ENCODE measurements at regions not wholly inside any gene's neighbourhood (a gene's known extent, or its start where the extent isn't known, plus 50 kb on each side); places are given as distances from the start of the nearest gene placed in this dataset.

DNA sequence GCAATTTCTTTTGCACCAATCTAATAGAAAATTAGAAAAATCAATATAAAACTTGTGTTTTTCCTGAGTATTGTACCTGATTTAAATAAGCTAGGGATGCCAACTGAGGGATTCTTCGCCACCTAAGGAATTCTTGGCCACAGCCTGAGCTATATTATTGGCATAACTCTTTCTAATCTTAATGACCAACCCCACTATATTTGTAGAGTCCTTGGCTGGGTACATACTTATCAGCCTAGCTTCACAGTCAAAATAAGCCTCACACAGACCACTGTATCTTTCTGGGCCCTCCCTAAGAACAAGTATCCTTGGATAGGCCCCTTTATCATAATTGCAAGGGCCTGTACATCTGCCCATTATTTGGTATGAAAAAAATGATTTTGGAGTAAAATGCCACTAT is 247.1 kb downstream of the DUSP6 start:
- TF ChIP-seq, protein P1, sequence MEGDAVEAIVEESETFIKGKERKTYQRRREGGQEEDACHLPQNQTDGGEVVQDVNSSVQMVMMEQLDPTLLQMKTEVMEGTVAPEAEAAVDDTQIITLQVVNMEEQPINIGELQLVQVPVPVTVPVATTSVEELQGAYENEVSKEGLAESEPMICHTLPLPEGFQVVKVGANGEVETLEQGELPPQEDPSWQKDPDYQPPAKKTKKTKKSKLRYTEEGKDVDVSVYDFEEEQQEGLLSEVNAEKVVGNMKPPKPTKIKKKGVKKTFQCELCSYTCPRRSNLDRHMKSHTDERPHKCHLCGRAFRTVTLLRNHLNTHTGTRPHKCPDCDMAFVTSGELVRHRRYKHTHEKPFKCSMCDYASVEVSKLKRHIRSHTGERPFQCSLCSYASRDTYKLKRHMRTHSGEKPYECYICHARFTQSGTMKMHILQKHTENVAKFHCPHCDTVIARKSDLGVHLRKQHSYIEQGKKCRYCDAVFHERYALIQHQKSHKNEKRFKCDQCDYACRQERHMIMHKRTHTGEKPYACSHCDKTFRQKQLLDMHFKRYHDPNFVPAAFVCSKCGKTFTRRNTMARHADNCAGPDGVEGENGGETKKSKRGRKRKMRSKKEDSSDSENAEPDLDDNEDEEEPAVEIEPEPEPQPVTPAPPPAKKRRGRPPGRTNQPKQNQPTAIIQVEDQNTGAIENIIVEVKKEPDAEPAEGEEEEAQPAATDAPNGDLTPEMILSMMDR (IDR thresholded peaks at IDR 0.05; ENCODE audit: control extremely low read depth, extremely low read depth, low read depth, missing control alignments) = no peak
- POLR2A ChIA-PET = no interaction called here
- CTCF ChIA-PET = no interaction called here
- no peak for DNase-seq (ENCODE audit: extremely low spot score)

DNA sequence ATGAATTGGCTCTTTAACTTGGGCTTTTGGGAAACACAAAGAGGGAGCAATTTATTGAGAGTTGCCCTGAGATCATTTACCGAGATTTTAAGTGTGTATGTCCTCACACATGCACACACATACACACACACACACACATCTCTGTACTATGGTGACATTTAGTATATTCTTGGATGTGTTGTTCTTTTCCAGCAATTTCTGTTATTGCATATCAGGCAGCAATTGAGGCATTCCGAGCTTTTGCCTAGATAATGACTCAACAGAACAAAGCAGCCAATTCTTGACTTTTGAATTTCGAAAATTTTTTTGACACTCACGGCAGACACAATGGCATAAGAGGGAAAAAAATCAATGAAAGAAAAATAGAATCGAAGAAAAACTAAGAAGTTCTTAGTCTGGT is 248.5 kb downstream of the DUSP6 start:
- ChIA-PET CTCF (no interaction called here), POLR2A (no interaction called here)
- DNase-seq (ENCODE audit: extremely low spot score) = no peak

DNA sequence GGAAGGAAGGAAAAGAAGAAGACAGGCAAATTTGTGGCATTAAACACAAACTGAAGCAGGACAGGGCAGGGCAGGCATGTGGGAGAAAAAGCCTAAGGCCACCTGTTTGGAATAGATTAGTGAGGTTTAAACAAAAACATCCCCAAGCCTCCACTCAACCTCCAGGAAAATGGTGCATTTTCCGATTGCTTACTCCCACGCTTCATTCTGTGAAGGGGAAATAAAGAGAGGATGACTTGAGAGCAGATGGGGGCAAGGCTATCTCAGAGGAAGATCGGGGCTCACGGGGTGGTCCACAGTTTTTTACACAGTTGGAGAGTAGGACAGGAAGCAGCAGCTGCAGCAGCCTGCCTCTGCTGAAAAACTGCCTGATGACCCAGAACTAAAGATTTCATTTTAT is 250.9 kb downstream of the DUSP6 start:
- no peak for DNase-seq (ENCODE audit: extremely low spot score)
- TF ChIP-seq, protein P1 (IDR thresholded peaks at IDR 0.05; ENCODE audit: control extremely low read depth, extremely low read depth, low read depth, missing control alignments) = no peak
- POLR2A ChIA-PET = no interaction called here
- CTCF ChIA-PET = no interaction called here

More for the DNA sequence above, 248.5 kb downstream of the DUSP6 start:
- TF ChIP-seq, protein P1 (IDR thresholded peaks at IDR 0.05; ENCODE audit: control extremely low read depth, extremely low read depth, low read depth, missing control alignments) = no peak

DNA sequence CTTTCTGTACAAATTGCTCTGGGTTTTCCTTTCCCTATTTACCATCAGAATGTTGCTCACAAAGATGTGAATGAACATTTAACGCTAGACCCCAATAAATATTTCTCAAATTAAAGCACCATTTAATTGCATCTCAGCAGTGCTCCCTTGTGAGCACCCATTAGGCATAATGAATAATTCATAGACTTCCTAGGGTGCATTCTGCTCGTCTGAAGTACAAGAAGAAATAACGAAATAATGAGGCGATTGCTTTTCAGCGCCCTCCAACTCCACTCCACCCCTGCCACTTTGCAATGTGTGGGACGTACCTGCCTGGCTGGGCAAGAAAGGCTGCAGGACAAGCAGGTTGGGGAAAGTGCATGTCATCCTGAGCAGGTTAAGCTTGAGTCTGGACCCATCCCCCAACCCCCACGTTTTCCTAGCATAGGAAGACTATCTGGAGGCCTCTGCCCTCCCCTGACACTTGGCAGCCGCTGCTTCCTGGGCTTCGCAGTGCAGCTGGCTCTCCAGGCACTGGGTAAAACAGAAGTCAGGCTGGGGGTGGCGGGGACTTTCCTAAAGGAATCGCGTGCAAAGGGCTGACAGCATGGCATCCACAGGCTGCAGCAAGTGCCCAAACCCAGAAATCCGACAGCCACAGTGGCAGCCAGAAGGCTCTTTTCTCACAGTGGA is 253.7 kb downstream of the DUSP6 start:
- TF ChIP-seq, protein P1 (IDR thresholded peaks at IDR 0.05; ENCODE audit: control extremely low read depth, extremely low read depth, low read depth, missing control alignments) = no peak
- ChIA-PET CTCF (interaction anchor here (1.4 to 1.7 kb wide), 2 partner anchors 11 to 13 kb away, joined by 3 to 5 read pairs; no protein-coding TSS in a partner anchor), POLR2A (no interaction called here)
- DNase-seq (ENCODE audit: extremely low spot score) = no peak

DNA sequence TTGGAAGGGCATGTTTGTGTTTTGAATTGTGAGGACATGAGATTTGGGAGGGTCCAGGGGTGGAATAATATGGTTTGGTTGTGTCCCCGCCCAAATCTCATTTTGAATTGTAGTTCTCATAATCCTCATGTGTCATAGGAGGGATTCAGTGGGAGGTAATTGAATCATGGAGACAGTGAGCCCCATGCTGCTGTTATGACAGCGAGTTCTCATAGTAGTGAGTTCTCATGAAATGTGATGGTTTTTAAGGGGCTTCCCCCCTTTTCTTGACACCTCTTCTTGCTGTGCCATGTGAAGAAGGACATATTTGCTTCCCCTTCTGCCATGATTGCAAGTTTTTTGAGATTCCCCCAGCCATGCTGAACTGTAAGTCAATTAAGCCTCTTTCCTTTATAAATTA is 260.0 kb downstream of the DUSP6 start:
- POLR2A ChIA-PET = no interaction called here
- TF ChIP-seq, protein P1 (IDR thresholded peaks at IDR 0.05; ENCODE audit: control extremely low read depth, extremely low read depth, low read depth, missing control alignments) = no peak
- DNase-seq (ENCODE audit: extremely low spot score) = no peak
- CTCF ChIA-PET = no interaction called here

DNA sequence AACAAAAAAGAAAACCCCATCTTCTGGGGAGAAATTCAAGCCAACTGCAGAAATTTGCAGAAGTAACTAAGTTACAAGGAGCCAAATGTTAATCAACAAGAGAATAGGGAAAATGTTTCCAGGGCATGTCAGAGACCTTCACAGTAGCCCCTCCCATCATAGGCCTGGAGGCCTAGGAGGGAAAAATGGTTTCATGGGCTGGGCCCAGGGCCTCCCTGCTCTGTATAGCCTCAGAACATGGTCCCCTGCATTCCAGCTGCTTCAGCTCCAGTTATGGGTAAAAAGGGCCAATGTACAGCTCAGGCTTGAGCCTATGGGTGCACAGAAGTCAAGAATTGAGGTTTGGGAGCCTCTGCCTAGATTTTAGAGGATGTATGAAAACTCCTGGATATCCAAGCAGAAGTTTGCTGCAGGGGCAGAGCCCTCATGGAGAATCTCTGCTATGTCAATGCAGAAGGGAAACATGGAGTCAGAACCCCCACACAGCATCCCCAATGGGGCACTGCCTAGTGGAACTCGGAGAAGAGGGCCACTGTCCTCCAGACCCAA is 260.9 kb downstream of the DUSP6 start:
- ChIA-PET POLR2A (no interaction called here), CTCF (no interaction called here)
- TF ChIP-seq, protein P1 (IDR thresholded peaks at IDR 0.05; ENCODE audit: control extremely low read depth, extremely low read depth, low read depth, missing control alignments) = no peak
- DNase-seq (ENCODE audit: extremely low spot score) = no peak
